ENCODE measurements at regions not wholly inside any gene's neighbourhood (a gene's known extent, or its start where the extent isn't known, plus 50 kb on each side); places are given as distances from the start of the nearest gene placed in this dataset.
A peak's percentile ranks its signal among the peaks of the same experiment; 100 is the strongest.

GRCh38 chr6:18329776-18330175 lies 57.4 kb upstream of the RNF144B start:
- no peaks in the 10 kb centered on the region for H3K9me2 ChIP-seq (ENCODE audit: low read depth, low read length)
- H3K27me3 ChIP-seq (ENCODE audit: insufficient read depth, low read length), result no peaks in the 10 kb centered on the region
- no peaks in the 10 kb centered on the region for H4K20me1 ChIP-seq (ENCODE audit: insufficient read depth, low read length)
- peaks cover 61% of the 10 kb centered on the region for H3K4me1 ChIP-seq (ENCODE audit: insufficient read depth, low read length, severe bottlenecking)
- H3K9ac ChIP-seq (ENCODE audit: low read length), result peak overlapping the region; percentile 62
- H3K4me2 ChIP-seq (ENCODE audit: low read length), result peak overlapping the region; percentile 57
- no peaks in the 10 kb centered on the region for H3K79me2 ChIP-seq (ENCODE audit: insufficient read depth, low read length)
- H3F3A ChIP-seq (ENCODE audit: insufficient read depth, low read length), result peaks cover 5% of the 10 kb centered on the region
- no peaks in the 10 kb centered on the region for H3K9me3 ChIP-seq (ENCODE audit: low read length)
- H3K36me3 ChIP-seq (ENCODE audit: insufficient read depth, low read length), result no peaks in the 10 kb centered on the region
- H3K4me3 ChIP-seq (ENCODE audit: low read depth, low read length, poor library complexity, severe bottlenecking), result peak overlapping the region; percentile 29
- peak overlapping the region; percentile 22; the same call in 1 of the 2 replicates for H2AFZ ChIP-seq (ENCODE audit: low read length)
- TF ChIP-seq CTCF (IDR thresholded peaks at IDR 0.05; ENCODE audit: low read length), result no peak
- no peak for TF ChIP-seq EZH2 (IDR thresholded peaks at IDR 0.05; ENCODE audit: borderline replicate concordance, low read length)
- H3K27ac ChIP-seq (ENCODE audit: low read depth, low read length, poor library complexity, severe bottlenecking), result peak overlapping the region; percentile 96

GRCh38 chr6:18328540-18328939 lies 58.6 kb upstream of the RNF144B start:
- H2AFZ ChIP-seq (ENCODE audit: low read length), result no peak overlapping the region
- H3K4me3 ChIP-seq (ENCODE audit: low read depth, low read length, poor library complexity, severe bottlenecking), result peak overlapping the region; percentile 46
- no peaks in the 10 kb centered on the region for H3K27me3 ChIP-seq (ENCODE audit: insufficient read depth, low read length)
- peaks cover 70% of the 10 kb centered on the region for H3K4me1 ChIP-seq (ENCODE audit: insufficient read depth, low read length, severe bottlenecking)
- H3K9ac ChIP-seq (ENCODE audit: low read length), result peak overlapping the region; percentile 51
- no peaks in the 10 kb centered on the region for H3K9me3 ChIP-seq (ENCODE audit: low read length)
- H4K20me1 ChIP-seq (ENCODE audit: insufficient read depth, low read length), result no peaks in the 10 kb centered on the region
- peak overlapping the region; percentile 96 for H3K27ac ChIP-seq (ENCODE audit: low read depth, low read length, poor library complexity, severe bottlenecking)
- TF ChIP-seq CTCF (IDR thresholded peaks at IDR 0.05; ENCODE audit: low read length) (no peak), EZH2 (IDR thresholded peaks at IDR 0.05; ENCODE audit: borderline replicate concordance, low read length) (no peak)
- H3F3A ChIP-seq (ENCODE audit: insufficient read depth, low read length), result peaks cover 5% of the 10 kb centered on the region
- peak overlapping the region; percentile 68 for H3K4me2 ChIP-seq (ENCODE audit: low read length)
- no peaks in the 10 kb centered on the region for H3K36me3 ChIP-seq (ENCODE audit: insufficient read depth, low read length)
- no peaks in the 10 kb centered on the region for H3K79me2 ChIP-seq (ENCODE audit: insufficient read depth, low read length)
- H3K9me2 ChIP-seq (ENCODE audit: low read depth, low read length), result no peaks in the 10 kb centered on the region

GRCh38 chr6:18328070-18328469 lies 59.1 kb upstream of the RNF144B start:
- Histone ChIP-seq H3K27ac (ENCODE audit: low read depth, low read length, poor library complexity, severe bottlenecking) (peak overlapping the region; percentile 96), H3K4me1 (ENCODE audit: insufficient read depth, low read length, severe bottlenecking) (peaks cover 70% of the 10 kb centered on the region), H3F3A (ENCODE audit: insufficient read depth, low read length) (peaks cover 5% of the 10 kb centered on the region), H3K9ac (ENCODE audit: low read length) (peak overlapping the region; percentile 51), H3K4me2 (ENCODE audit: low read length) (peak overlapping the region; percentile 68), H3K9me3 (ENCODE audit: low read length) (no peaks in the 10 kb centered on the region), H3K4me3 (ENCODE audit: low read depth, low read length, poor library complexity, severe bottlenecking) (peak overlapping the region; percentile 46), H2AFZ (ENCODE audit: low read length) (no peak overlapping the region), H3K9me2 (ENCODE audit: low read depth, low read length) (no peaks in the 10 kb centered on the region), H3K79me2 (ENCODE audit: insufficient read depth, low read length) (no peaks in the 10 kb centered on the region), H4K20me1 (ENCODE audit: insufficient read depth, low read length) (no peaks in the 10 kb centered on the region), H3K27me3 (ENCODE audit: insufficient read depth, low read length) (no peaks in the 10 kb centered on the region), H3K36me3 (ENCODE audit: insufficient read depth, low read length) (no peaks in the 10 kb centered on the region)
- TF ChIP-seq EZH2 (IDR thresholded peaks at IDR 0.05; ENCODE audit: borderline replicate concordance, low read length) (no peak), CTCF (IDR thresholded peaks at IDR 0.05; ENCODE audit: low read length) (no peak)

All from OCI-LY1 (cell line).